GM23338 (cell line): ENCODE measurements at regions not wholly inside any gene's neighbourhood (a gene's known extent, or its start where the extent isn't known, plus 50 kb on each side); places are given as distances from the start of the nearest gene placed in this dataset.

ENCODE experiments used
- ATAC-seq: fragments of 200-7000 bp; cut with Tn5 transposase; 3 replicates; pipeline ENCODE4 v1.9.1; 2020
- DNase-seq: peaks from one replicate; pipeline ENCODE4 v3.0.0-alpha.2; 2015; ENCODE audit warnings: low spot score
- H2AFZ ChIP-seq: fragments of 200-600 bp; sonication (generic); 2 replicates; pipeline ENCODE4 v1.8.0; 2016; ENCODE audit warnings: antibody characterized with exemption, mild to moderate bottlenecking, moderate library complexity
- H3F3A ChIP-seq: fragments of 200-600 bp; sonication (generic); replicated peaks from 2 replicates; pipeline ENCODE4 v1.8.0; 2017; ENCODE audit warnings: antibody characterized with exemption, mixed run types, low read depth
- H3K27ac ChIP-seq: fragments of 200-600 bp; sonication (generic); 2 replicates; pipeline ENCODE4 v1.6.1; 2016; ENCODE audit warnings: low read depth
- H3K27me3 ChIP-seq: fragments of 200-600 bp; sonication (generic); 2 replicates; pipeline ENCODE4 v1.8.0; 2016; ENCODE audit warnings: mild to moderate bottlenecking, mixed run types, moderate library complexity; ENCODE audit not compliant: insufficient read depth
- H3K36me3 ChIP-seq: fragments of 200-600 bp; sonication (generic); 2 replicates; pipeline ENCODE4 v1.8.0; 2016; ENCODE audit warnings: mild to moderate bottlenecking; ENCODE audit not compliant: insufficient read depth
- H3K4me1 ChIP-seq: fragments of 200-600 bp; sonication (generic); 2 replicates; pipeline ENCODE4 v1.8.0; 2016; ENCODE audit warnings: mild to moderate bottlenecking, moderate library complexity; ENCODE audit not compliant: insufficient read depth
- H3K4me2 ChIP-seq: fragments of 200-600 bp; sonication (generic); 2 replicates; pipeline ENCODE4 v1.7.1; 2017; ENCODE audit warnings: mixed run types
- H3K4me3 ChIP-seq: fragments of 200-600 bp; sonication (generic); 2 replicates; pipeline ENCODE4 v1.6.1; 2016; ENCODE audit warnings: mixed run types
- H3K79me2 ChIP-seq: fragments of 200-600 bp; sonication (generic); replicated peaks from 2 replicates; pipeline ENCODE4 v1.8.0; 2017; ENCODE audit warnings: mild to moderate bottlenecking; ENCODE audit not compliant: insufficient read depth
- H3K9me2 ChIP-seq: fragments of 200-600 bp; sonication (generic); 2 replicates; pipeline ENCODE4 v1.8.0; 2017; ENCODE audit not compliant: insufficient read depth
- H4K20me1 ChIP-seq: fragments of 200-600 bp; sonication (generic); replicated peaks from 2 replicates; pipeline ENCODE4 v1.8.0; 2017; ENCODE audit warnings: mild to moderate bottlenecking; ENCODE audit not compliant: insufficient read depth
- H3K27ac Mint-ChIP-seq: 2 replicates; pipeline ENCODE4 v1.8.0; 2020; ENCODE audit warnings: inconsistent platforms, mild to moderate bottlenecking, moderate library complexity, mixed read lengths
- H3K27me3 Mint-ChIP-seq: 3 replicates; pipeline ENCODE4 v1.8.0; 2022; ENCODE audit warnings: low read depth, mild to moderate bottlenecking, moderate library complexity, mixed read lengths, inconsistent platforms; ENCODE audit not compliant: insufficient read depth, poor library complexity
- H3K36me3 Mint-ChIP-seq: 3 replicates; pipeline ENCODE4 v1.8.0; 2021; ENCODE audit warnings: low read depth, mild to moderate bottlenecking, inconsistent platforms, moderate library complexity, mixed read lengths
- H3K4me1 Mint-ChIP-seq: 3 replicates; pipeline ENCODE4 v1.8.0; 2020; ENCODE audit warnings: mild to moderate bottlenecking, inconsistent platforms, mixed read lengths
- H3K4me3 Mint-ChIP-seq: 3 replicates; pipeline ENCODE4 v1.8.0; 2021; ENCODE audit warnings: moderate library complexity, mild to moderate bottlenecking, inconsistent platforms, mixed read lengths
- H3K9me3 Mint-ChIP-seq: 3 replicates; pipeline ENCODE4 v1.8.0; 2020; ENCODE audit warnings: moderate library complexity, mild to moderate bottlenecking, inconsistent platforms, mixed read lengths
- CREB1 ChIP-seq: fragments of 250-450 bp; sonication (Bioruptor Pico); IDR thresholded peaks from 2 replicates; pipeline ENCODE4 v1.5.0; 2020; ENCODE audit warnings: low read depth, mild to moderate bottlenecking, moderate library complexity
- EZH2phosphoT487 ChIP-seq: fragments of 200-600 bp; sonication (generic); IDR thresholded peaks from one replicate; pipeline ENCODE4 v1.8.1; 2018; ENCODE audit warnings: antibody characterized with exemption; ENCODE audit not compliant: unreplicated experiment
- JUNB ChIP-seq: IDR thresholded peaks from one replicate; pipeline ENCODE4 v1.6.1; 2016; ENCODE audit warnings: antibody characterized with exemption; ENCODE audit not compliant: unreplicated experiment
- POLR2AphosphoS5 ChIP-seq: IDR thresholded peaks from 2 replicates; pipeline ENCODE4 v1.6.1; 2016; ENCODE audit warnings: antibody characterized with exemption, low read depth
- ZNF114 ChIP-seq: fragments of 250-450 bp; sonication (Bioruptor Pico); IDR thresholded peaks from 2 replicates; pipeline ENCODE4 v1.5.0; 2020; ENCODE audit warnings: mild to moderate bottlenecking, moderate library complexity
- TF ChIP-seq, protein P1 (sequence below): fragments of 250-450 bp; sonication (Bioruptor Pico); IDR thresholded peaks from 2 replicates; pipeline ENCODE4 v1.5.0; 2020; ENCODE audit warnings: mild to moderate bottlenecking, moderate library complexity
- TF ChIP-seq, protein P2 (sequence below): IDR thresholded peaks from 2 replicates; pipeline ENCODE4 v1.6.1; 2016; ENCODE audit warnings: antibody characterized with exemption

DNA sequence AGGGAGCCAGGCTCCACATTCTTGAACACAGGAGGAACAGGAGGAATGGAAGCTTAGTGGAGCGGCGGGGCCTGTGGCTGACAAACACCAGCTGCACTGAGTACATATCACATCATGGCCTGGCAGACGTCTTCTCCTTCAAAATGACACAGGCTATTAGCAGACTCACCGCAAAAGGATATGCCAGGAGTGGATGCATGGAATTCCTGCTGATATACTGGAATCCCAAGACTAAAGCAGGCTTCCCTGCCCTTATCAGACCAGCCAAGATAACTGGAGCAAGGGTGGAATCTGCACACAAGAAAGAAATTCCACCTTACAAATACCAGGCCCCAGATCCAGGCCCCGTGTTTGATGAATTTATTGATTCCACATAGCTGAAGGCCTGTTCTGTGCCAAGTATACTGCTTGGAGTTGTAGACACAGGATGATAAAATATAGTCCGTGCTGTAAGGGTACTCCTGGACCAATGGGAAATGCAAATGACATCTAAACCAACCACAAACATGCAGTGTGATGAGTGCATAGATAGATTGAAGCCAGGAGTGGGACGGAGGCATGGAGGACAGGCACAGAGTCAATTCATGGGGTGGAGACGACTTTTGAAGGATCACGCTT lies 480.5 kb upstream of the ZMIZ1 start (continued):
- TF ChIP-seq, protein P1, sequence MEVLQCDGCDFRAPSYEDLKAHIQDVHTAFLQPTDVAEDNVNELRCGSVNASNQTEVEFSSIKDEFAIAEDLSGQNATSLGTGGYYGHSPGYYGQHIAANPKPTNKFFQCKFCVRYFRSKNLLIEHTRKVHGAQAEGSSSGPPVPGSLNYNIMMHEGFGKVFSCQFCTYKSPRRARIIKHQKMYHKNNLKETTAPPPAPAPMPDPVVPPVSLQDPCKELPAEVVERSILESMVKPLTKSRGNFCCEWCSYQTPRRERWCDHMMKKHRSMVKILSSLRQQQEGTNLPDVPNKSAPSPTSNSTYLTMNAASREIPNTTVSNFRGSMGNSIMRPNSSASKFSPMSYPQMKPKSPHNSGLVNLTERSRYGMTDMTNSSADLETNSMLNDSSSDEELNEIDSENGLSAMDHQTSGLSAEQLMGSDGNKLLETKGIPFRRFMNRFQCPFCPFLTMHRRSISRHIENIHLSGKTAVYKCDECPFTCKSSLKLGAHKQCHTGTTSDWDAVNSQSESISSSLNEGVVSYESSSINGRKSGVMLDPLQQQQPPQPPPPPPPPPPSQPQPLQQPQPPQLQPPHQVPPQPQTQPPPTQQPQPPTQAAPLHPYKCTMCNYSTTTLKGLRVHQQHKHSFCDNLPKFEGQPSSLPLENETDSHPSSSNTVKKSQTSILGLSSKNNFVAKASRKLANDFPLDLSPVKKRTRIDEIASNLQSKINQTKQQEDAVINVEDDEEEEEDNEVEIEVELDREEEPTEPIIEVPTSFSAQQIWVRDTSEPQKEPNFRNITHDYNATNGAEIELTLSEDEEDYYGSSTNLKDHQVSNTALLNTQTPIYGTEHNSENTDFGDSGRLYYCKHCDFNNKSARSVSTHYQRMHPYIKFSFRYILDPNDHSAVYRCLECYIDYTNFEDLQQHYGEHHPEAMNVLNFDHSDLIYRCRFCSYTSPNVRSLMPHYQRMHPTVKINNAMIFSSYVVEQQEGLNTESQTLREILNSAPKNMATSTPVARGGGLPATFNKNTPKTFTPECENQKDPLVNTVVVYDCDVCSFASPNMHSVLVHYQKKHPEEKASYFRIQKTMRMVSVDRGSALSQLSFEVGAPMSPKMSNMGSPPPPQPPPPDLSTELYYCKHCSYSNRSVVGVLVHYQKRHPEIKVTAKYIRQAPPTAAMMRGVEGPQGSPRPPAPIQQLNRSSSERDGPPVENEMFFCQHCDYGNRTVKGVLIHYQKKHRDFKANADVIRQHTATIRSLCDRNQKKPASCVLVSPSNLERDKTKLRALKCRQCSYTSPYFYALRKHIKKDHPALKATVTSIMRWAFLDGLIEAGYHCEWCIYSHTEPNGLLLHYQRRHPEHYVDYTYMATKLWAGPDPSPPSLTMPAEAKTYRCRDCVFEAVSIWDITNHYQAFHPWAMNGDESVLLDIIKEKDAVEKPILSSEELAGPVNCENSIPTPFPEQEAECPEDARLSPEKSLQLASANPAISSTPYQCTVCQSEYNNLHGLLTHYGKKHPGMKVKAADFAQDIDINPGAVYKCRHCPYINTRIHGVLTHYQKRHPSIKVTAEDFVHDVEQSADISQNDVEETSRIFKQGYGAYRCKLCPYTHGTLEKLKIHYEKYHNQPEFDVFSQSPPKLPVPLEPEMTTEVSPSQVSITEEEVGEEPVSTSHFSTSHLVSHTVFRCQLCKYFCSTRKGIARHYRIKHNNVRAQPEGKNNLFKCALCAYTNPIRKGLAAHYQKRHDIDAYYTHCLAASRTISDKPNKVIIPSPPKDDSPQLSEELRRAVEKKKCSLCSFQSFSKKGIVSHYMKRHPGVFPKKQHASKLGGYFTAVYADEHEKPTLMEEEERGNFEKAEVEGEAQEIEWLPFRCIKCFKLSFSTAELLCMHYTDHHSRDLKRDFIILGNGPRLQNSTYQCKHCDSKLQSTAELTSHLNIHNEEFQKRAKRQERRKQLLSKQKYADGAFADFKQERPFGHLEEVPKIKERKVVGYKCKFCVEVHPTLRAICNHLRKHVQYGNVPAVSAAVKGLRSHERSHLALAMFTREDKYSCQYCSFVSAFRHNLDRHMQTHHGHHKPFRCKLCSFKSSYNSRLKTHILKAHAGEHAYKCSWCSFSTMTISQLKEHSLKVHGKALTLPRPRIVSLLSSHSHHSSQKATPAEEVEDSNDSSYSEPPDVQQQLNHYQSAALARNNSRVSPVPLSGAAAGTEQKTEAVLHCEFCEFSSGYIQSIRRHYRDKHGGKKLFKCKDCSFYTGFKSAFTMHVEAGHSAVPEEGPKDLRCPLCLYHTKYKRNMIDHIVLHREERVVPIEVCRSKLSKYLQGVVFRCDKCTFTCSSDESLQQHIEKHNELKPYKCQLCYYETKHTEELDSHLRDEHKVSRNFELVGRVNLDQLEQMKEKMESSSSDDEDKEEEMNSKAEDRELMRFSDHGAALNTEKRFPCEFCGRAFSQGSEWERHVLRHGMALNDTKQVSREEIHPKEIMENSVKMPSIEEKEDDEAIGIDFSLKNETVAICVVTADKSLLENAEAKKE (CRISPR knock-in tag) = no peak
- TF ChIP-seq, protein P2, sequence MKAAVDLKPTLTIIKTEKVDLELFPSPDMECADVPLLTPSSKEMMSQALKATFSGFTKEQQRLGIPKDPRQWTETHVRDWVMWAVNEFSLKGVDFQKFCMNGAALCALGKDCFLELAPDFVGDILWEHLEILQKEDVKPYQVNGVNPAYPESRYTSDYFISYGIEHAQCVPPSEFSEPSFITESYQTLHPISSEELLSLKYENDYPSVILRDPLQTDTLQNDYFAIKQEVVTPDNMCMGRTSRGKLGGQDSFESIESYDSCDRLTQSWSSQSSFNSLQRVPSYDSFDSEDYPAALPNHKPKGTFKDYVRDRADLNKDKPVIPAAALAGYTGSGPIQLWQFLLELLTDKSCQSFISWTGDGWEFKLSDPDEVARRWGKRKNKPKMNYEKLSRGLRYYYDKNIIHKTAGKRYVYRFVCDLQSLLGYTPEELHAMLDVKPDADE = no peak
- TF ChIP-seq POLR2AphosphoS5 = no peak

DNA sequence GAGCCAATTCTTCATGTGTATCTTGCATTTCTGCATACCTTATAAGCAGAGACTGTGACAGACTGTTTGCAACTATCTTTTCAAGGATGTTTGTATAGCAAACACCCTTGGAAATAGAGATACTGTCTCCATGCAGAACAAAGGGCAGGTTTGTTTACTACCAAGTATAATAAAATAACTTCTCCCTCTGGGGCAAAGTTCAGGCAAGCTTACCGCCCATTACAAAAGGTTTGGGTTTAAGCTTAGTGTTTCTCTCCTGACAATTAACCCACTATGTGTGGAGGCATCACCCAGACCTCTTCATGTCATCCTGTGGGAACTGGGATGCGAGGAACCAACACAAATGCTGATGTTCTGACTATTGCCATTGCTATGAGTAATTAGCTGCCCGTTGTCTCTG lies 479.1 kb upstream of the ZMIZ1 start:
- no peak overlapping the region for H3K4me3 Mint-ChIP-seq
- no peaks in the 10 kb centered on the region for H3K79me2 ChIP-seq
- H3K4me1 Mint-ChIP-seq = peaks cover 3% of the 10 kb centered on the region; the same call in 1 of the 3 replicates
- H4K20me1 ChIP-seq = no peaks in the 10 kb centered on the region
- peaks cover 3% of the 10 kb centered on the region for H3K27me3 Mint-ChIP-seq
- no peaks in the 10 kb centered on the region for H3F3A ChIP-seq
- H3K9me2 ChIP-seq = peaks cover 6% of the 10 kb centered on the region; the same call in 1 of the 2 replicates
- H3K9me3 Mint-ChIP-seq = peaks cover 5% of the 10 kb centered on the region; the same call in 1 of the 3 replicates
- DNase-seq (no peak), ATAC-seq (no peak)
- peaks cover 5% of the 10 kb centered on the region; the same call in 1 of the 2 replicates for H3K4me1 ChIP-seq
- H3K36me3 ChIP-seq = no peaks in the 10 kb centered on the region
- H3K27ac ChIP-seq = no peak overlapping the region
- no peaks in the 10 kb centered on the region for H3K36me3 Mint-ChIP-seq
- no peak overlapping the region for H3K4me3 ChIP-seq
- H3K4me2 ChIP-seq = no peak overlapping the region
- H2AFZ ChIP-seq = no peak overlapping the region
- H3K27ac Mint-ChIP-seq = no peak overlapping the region
- H3K27me3 ChIP-seq = no peaks in the 10 kb centered on the region
- TF ChIP-seq EZH2phosphoT487 (no peak), ZNF114 (CRISPR knock-in tag) (no peak), CREB1 (CRISPR knock-in tag) (no peak), POLR2AphosphoS5 (no peak), JUNB (no peak)
- TF ChIP-seq, protein P1 (CRISPR knock-in tag) = no peak
